Neural progenitor cell (in vitro differentiated cells): ENCODE measurements at regions not wholly inside any gene's neighbourhood (a gene's known extent, or its start where the extent isn't known, plus 50 kb on each side); places are given as distances from the start of the nearest gene placed in this dataset.

ENCODE experiments used
- CTCF ChIP-seq: fragments of 200-600 bp; sonication (generic); IDR thresholded peaks from 2 replicates; pipeline ENCODE4 v1.5.1; 2017; ENCODE audit warnings: antibody characterized with exemption, mild to moderate bottlenecking
- EZH2 ChIP-seq: fragments of 200-600 bp; sonication (generic); IDR thresholded peaks from 2 replicates; pipeline ENCODE4 v1.6.1; 2017; ENCODE audit warnings: antibody characterized with exemption, mild to moderate bottlenecking, moderate library complexity
- EZH2phosphoT487 ChIP-seq: fragments of 200-600 bp; sonication (generic); IDR thresholded peaks from 2 replicates; pipeline ENCODE4 v1.6.1; 2017; ENCODE audit warnings: antibody characterized with exemption

DNA sequence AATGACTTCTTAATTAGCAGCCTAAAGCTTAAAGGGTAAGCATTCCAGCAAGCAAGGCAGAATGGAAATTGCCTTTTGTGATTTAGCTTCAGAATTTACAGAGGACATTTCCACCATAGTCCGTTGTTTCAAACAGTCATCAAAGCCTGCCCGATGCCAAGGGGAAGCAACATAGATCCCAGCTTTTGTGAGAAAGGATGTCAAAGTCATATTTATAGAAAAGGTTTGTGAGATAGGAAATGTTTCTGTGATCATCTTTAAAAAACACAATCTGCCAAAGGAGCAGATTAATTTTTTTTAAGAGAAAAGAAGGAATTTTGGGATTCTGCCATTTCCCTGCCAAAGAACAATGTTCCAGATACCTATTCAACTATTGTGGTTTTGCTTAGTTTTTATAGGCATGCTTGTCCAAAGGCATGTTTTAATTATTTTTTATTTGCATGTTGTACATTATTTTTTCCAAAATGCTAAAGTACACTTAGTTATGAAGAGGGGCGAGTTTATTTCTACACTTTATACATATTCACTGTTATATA is 346.9 kb downstream of the ZNF608 start:
- TF ChIP-seq CTCF (no peak), EZH2 (no peak), EZH2phosphoT487 (no peak)
